ENCODE measurements at regions not wholly inside any gene's neighbourhood (a gene's known extent, or its start where the extent isn't known, plus 50 kb on each side); places are given as distances from the start of the nearest gene placed in this dataset.

DNA sequence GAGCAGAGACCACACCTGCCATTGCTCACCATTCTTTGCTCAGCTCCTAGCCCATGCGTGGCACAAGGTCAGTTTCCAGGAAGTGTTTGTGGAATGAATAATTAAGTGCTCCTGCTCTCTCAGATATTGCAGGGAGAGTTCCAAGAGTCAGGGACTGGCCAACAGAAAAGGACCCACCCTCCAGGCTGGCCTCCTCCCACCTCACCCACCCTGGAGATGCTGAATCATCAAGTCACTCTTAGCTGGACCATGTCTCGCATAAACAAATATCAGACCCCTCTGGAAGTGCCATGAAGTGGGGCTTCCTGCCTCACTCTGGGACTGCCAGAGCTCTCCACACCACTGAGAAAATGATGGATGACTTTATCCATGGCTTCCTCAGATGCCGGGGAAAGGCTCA is 256.0 kb downstream of the TNS1 start:
- TF ChIP-seq FOXK2 (IDR thresholded peaks at IDR 0.05): no peak
- TF ChIP-seq, protein P1, sequence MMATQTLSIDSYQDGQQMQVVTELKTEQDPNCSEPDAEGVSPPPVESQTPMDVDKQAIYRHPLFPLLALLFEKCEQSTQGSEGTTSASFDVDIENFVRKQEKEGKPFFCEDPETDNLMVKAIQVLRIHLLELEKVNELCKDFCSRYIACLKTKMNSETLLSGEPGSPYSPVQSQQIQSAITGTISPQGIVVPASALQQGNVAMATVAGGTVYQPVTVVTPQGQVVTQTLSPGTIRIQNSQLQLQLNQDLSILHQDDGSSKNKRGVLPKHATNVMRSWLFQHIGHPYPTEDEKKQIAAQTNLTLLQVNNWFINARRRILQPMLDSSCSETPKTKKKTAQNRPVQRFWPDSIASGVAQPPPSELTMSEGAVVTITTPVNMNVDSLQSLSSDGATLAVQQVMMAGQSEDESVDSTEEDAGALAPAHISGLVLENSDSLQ (IDR thresholded peaks at IDR 0.05): no peak
- TF ChIP-seq FOXA1 (IDR thresholded peaks at IDR 0.05): no peak
- TF ChIP-seq LEF1 (IDR thresholded peaks at IDR 0.05; ENCODE audit: borderline replicate concordance): no peak
- no peak for TF ChIP-seq ELF4 (IDR thresholded peaks at IDR 0.05)
- TF ChIP-seq TARDBP (IDR thresholded peaks at IDR 0.05): no peak
- no peak for TF ChIP-seq ZNF384 (IDR thresholded peaks at IDR 0.05)
- TF ChIP-seq CTBP1 (IDR thresholded peaks at IDR 0.05; ENCODE audit: borderline replicate concordance): no peak

All from HEK293T (cell line).